HEK293 (cell line): ENCODE measurements at regions not wholly inside any gene's neighbourhood (a gene's known extent, or its start where the extent isn't known, plus 50 kb on each side); places are given as distances from the start of the nearest gene placed in this dataset.

ENCODE experiments used
- CTCF ChIA-PET: fragments of 350-600 bp; formaldehyde crosslinking; extraction: SDS; loops from one replicate; lab custom pipeline; 2021; ENCODE audit warnings: antibody characterized with exemption; lab: Yijun Ruan, JAX
- POLR2A ChIA-PET: fragments of 300-600 bp; formaldehyde crosslinking; extraction: SDS; loops from one replicate; lab custom pipeline; 2020; ENCODE audit warnings: antibody characterized with exemption, inconsistent platforms; lab: Yijun Ruan, JAX
- H3K27ac ChIP-seq: fragments of 200-500 bp; sonication (Bioruptor generic); 2 replicates; pipeline ENCODE4 v1.5.1; 2014; ENCODE audit warnings: low read depth, low read length, control low read depth, inconsistent platforms; ENCODE audit errors: extremely low read depth
- H3K36me3 ChIP-seq, 2 experiments: fragments of 200-500 bp in 1 of 2; sonication (Bioruptor generic) in 1 of 2; 1 replicate in 1 of 2; 2 replicates in 1 of 2; pipeline ENCODE4 v1.5.1; 2014 to 2017; ENCODE audit warnings: inconsistent platforms in 2 of 2, low read length in 2 of 2; ENCODE audit not compliant: control insufficient read depth in 2 of 2, insufficient read depth in 1 of 2
- H3K4me1 ChIP-seq: fragments of 200-500 bp; sonication (Bioruptor generic); 2 replicates; pipeline ENCODE4 v1.5.1; 2014; ENCODE audit warnings: mild to moderate bottlenecking, low read length, inconsistent platforms; ENCODE audit not compliant: control insufficient read depth, insufficient read depth
- H3K4me3 ChIP-seq: 2 replicates; pipeline ENCODE4 v1.5.1; 2011; ENCODE audit warnings: low read depth, mild to moderate bottlenecking, control low read depth, low read length, moderate library complexity
- H3K9me3 ChIP-seq: fragments of 200-500 bp; sonication (Bioruptor generic); 2 replicates; pipeline ENCODE4 v1.5.1; 2014; ENCODE audit warnings: low read depth, low read length, inconsistent platforms; ENCODE audit not compliant: control insufficient read depth, insufficient read depth
- BCL11A ChIP-seq: fragments of 450-650 bp; formaldehyde crosslinking; IDR thresholded peaks from 2 replicates; pipeline ENCODE4 v1.5.1; 2016; ENCODE audit warnings: low read depth, missing biosample characterization, missing genetic modification characterization
- EGR2 ChIP-seq: fragments of 450-650 bp; formaldehyde crosslinking; IDR thresholded peaks from 2 replicates; pipeline ENCODE4 v1.5.1; 2016; ENCODE audit warnings: low read depth, missing biosample characterization, missing genetic modification characterization
- FEZF1 ChIP-seq: fragments of 450-650 bp; formaldehyde crosslinking; IDR thresholded peaks from 2 replicates; pipeline ENCODE4 v1.5.1; 2016; ENCODE audit warnings: missing biosample characterization, missing genetic modification characterization
- GFI1B ChIP-seq: fragments of 450-650 bp; formaldehyde crosslinking; IDR thresholded peaks from 2 replicates; pipeline ENCODE4 v1.5.1; 2016; ENCODE audit warnings: missing biosample characterization, missing genetic modification characterization
- PRDM4 ChIP-seq: fragments of 450-650 bp; formaldehyde crosslinking; IDR thresholded peaks from 2 replicates; pipeline ENCODE4 v1.5.1; 2017; ENCODE audit warnings: missing biosample characterization, missing genetic modification characterization
- RBAK ChIP-seq: fragments of 450-650 bp; formaldehyde crosslinking; IDR thresholded peaks from 2 replicates; pipeline ENCODE4 v1.5.1; 2016; ENCODE audit warnings: missing biosample characterization, missing genetic modification characterization
- REST ChIP-seq: fragments of 450-650 bp; formaldehyde crosslinking; IDR thresholded peaks from 2 replicates; pipeline ENCODE4 v1.5.1; 2016; ENCODE audit warnings: missing biosample characterization, missing genetic modification characterization
- ZBTB17 ChIP-seq: fragments of 450-650 bp; formaldehyde crosslinking; IDR thresholded peaks from 2 replicates; pipeline ENCODE4 v1.5.1; 2016; ENCODE audit warnings: missing biosample characterization, missing genetic modification characterization
- ZNF169 ChIP-seq: fragments of 450-650 bp; formaldehyde crosslinking; IDR thresholded peaks from 2 replicates; pipeline ENCODE4 v1.5.1; 2016; ENCODE audit warnings: missing biosample characterization, missing genetic modification characterization
- ZNF2 ChIP-seq: fragments of 450-650 bp; formaldehyde crosslinking; IDR thresholded peaks from 2 replicates; pipeline ENCODE4 v1.5.1; 2016; ENCODE audit warnings: missing biosample characterization, missing genetic modification characterization
- ZNF311 ChIP-seq: fragments of 450-650 bp; formaldehyde crosslinking; IDR thresholded peaks from 2 replicates; pipeline ENCODE4 v1.5.1; 2017; ENCODE audit warnings: missing biosample characterization, missing genetic modification characterization, borderline replicate concordance
- ZNF335 ChIP-seq: fragments of 450-650 bp; formaldehyde crosslinking; conservative IDR thresholded peaks from 2 replicates; pipeline ENCODE4 v1.5.1; 2016; ENCODE audit warnings: missing biosample characterization, missing genetic modification characterization
- ZNF548 ChIP-seq: fragments of 450-650 bp; formaldehyde crosslinking; IDR thresholded peaks from 2 replicates; pipeline ENCODE4 v1.5.1; 2016; ENCODE audit warnings: missing biosample characterization, missing genetic modification characterization
- ZNF560 ChIP-seq: fragments of 450-650 bp; formaldehyde crosslinking; IDR thresholded peaks from 2 replicates; pipeline ENCODE4 v1.5.1; 2017; ENCODE audit warnings: missing biosample characterization, missing genetic modification characterization, borderline replicate concordance
- ZNF561 ChIP-seq: fragments of 450-650 bp; IDR thresholded peaks from 2 replicates; pipeline ENCODE4 v1.5.1; 2018; ENCODE audit warnings: missing biosample characterization, missing genetic modification characterization, borderline replicate concordance
- TF ChIP-seq, protein P1 (sequence below): IDR thresholded peaks from 2 replicates; pipeline ENCODE4 v1.6.1; 2011; ENCODE audit warnings: mild to moderate bottlenecking, low read depth, low read length, borderline replicate concordance
- TF ChIP-seq, protein P2 (sequence below): fragments of 450-650 bp; formaldehyde crosslinking; conservative IDR thresholded peaks from 2 replicates; pipeline ENCODE4 v1.5.1; 2016; ENCODE audit warnings: low read depth, missing biosample characterization, missing genetic modification characterization
- TF ChIP-seq, protein P3 (sequence below): fragments of 450-650 bp; formaldehyde crosslinking; IDR thresholded peaks from 2 replicates; pipeline ENCODE4 v1.5.1; 2016; ENCODE audit warnings: missing biosample characterization, missing genetic modification characterization
- TF ChIP-seq, protein P4 (sequence below): sonication (generic); formaldehyde crosslinking; IDR thresholded peaks from 2 replicates; pipeline ENCODE4 v1.8.1; 2022; ENCODE audit warnings: mild to moderate bottlenecking, moderate library complexity, missing genetic modification reagents
- TF ChIP-seq, protein P5 (sequence below): fragments of 450-650 bp; formaldehyde crosslinking; IDR thresholded peaks from 2 replicates; pipeline ENCODE4 v1.5.1; 2017; ENCODE audit warnings: missing biosample characterization, missing genetic modification characterization

DNA sequence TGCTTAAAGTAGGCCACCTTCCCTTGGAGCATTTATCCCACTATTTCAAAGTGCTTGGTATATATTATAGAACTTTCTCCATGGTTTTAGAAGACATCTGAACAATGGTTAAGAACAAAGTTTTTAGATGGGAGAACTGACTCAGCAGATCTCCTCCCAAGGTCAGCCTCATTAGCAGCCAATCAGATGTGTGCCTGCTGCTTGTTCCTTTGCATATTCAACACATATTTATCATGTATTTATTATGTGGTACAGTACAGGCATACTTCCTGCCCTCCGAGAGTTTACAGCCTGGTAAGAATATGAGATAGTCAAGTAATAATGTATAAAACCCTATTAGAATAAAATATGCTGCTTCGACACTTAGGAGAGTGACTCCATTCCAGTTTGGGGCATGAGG is 120.1 kb upstream of the NRP1 start (continued):
- TF ChIP-seq FEZF1 (tag by site-specific recombination) (no peak), GFI1B (tag by site-specific recombination) (no peak), ZNF169 (tag by site-specific recombination) (no peak), RBAK (tag by site-specific recombination) (no peak), ZNF561 (tag by site-specific recombination) (no peak)
- TF ChIP-seq, protein P1, sequence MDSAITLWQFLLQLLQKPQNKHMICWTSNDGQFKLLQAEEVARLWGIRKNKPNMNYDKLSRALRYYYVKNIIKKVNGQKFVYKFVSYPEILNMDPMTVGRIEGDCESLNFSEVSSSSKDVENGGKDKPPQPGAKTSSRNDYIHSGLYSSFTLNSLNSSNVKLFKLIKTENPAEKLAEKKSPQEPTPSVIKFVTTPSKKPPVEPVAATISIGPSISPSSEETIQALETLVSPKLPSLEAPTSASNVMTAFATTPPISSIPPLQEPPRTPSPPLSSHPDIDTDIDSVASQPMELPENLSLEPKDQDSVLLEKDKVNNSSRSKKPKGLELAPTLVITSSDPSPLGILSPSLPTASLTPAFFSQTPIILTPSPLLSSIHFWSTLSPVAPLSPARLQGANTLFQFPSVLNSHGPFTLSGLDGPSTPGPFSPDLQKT = no peak

DNA sequence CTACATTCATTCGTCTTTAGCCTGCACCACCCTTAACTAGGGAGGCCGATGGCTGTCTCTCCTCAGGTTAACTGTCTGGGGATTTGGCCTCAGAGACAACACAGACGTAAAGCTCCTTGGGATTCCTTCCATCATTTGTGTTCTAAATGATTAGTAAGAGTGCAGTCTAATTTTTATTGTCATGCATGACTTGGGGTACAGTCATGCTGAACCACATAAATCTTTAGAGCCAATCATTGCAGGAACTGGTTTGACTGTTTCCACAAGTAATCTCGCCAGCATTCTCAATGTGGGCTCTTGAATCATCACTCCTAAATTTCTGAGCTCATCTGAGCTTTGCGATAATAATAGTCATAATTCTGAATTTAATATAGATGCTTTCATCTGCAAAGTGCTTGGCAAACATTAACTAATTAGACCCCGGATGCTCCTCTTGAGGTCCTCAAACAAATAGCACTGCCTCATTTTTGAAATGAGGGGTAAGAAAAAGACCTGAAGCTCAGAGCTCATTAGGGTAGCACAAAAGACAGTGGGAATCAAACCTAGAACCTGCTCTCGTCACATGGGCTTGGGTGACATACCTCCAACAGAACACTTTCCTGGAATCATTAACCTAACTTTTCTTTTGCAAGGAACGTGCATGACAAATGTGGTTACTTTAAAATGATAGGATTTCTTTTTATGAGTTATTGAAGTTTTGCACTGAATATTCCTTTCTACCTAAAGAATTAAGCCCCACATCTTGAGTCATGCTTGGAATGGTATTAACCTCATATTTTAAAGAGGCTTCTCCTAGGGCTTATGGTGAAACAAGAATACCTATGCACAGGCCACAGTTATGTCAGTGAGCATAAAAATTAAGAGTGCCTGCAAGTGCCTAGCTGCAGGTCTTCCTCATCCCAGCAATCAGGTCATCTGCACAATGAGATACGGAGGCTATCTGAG is 118.9 kb upstream of the NRP1 start:
- no peak overlapping the region for H3K4me3 ChIP-seq
- no peaks in the 10 kb centered on the region for H3K4me1 ChIP-seq
- POLR2A ChIA-PET = no interaction called here
- H3K36me3 ChIP-seq = no peaks in the 10 kb centered on the region
- no peaks in the 10 kb centered on the region for H3K9me3 ChIP-seq
- H3K27ac ChIP-seq = no peak overlapping the region
- CTCF ChIA-PET = interaction anchor here (0.6 kb wide), 1 partner anchor 71 kb away, joined by 3 read pairs; no protein-coding TSS in a partner anchor
- TF ChIP-seq ZNF560 (no peak), ZNF2 (tag by site-specific recombination) (no peak), BCL11A (tag by site-specific recombination) (no peak), REST (no peak), RBAK (tag by site-specific recombination) (no peak), ZNF335 (no peak), EGR2 (tag by site-specific recombination) (no peak), ZNF548 (tag by site-specific recombination) (no peak), PRDM4 (tag by site-specific recombination) (no peak), ZNF311 (tag by site-specific recombination) (no peak), ZBTB17 (no peak)
- TF ChIP-seq, protein P2, sequence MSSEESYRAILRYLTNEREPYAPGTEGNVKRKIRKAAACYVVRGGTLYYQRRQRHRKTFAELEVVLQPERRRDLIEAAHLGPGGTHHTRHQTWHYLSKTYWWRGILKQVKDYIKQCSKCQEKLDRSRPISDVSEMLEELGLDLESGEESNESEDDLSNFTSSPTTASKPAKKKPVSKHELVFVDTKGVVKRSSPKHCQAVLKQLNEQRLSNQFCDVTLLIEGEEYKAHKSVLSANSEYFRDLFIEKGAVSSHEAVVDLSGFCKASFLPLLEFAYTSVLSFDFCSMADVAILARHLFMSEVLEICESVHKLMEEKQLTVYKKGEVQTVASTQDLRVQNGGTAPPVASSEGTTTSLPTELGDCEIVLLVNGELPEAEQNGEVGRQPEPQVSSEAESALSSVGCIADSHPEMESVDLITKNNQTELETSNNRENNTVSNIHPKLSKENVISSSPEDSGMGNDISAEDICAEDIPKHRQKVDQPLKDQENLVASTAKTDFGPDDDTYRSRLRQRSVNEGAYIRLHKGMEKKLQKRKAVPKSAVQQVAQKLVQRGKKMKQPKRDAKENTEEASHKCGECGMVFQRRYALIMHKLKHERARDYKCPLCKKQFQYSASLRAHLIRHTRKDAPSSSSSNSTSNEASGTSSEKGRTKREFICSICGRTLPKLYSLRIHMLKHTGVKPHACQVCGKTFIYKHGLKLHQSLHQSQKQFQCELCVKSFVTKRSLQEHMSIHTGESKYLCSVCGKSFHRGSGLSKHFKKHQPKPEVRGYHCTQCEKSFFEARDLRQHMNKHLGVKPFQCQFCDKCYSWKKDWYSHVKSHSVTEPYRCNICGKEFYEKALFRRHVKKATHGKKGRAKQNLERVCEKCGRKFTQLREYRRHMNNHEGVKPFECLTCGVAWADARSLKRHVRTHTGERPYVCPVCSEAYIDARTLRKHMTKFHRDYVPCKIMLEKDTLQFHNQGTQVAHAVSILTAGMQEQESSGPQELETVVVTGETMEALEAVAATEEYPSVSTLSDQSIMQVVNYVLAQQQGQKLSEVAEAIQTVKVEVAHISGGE (tag by site-specific recombination) = no peak
- TF ChIP-seq, protein P3, sequence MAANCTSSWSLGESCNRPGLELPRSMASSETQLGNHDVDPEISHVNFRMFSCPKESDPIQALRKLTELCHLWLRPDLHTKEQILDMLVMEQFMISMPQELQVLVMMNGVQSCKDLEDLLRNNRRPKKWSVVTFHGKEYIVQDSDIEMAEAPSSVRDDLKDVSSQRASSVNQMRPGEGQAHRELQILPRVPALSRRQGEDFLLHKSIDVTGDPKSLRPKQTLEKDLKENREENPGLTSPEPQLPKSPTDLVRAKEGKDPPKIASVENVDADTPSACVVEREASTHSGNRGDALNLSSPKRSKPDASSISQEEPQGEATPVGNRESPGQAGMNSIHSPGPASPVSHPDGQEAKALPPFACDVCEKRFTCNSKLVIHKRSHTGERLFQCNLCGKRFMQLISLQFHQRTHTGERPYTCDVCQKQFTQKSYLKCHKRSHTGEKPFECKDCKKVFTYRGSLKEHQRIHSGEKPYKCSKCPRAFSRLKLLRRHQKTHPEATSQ (tag by site-specific recombination) = no peak
- TF ChIP-seq, protein P4, sequence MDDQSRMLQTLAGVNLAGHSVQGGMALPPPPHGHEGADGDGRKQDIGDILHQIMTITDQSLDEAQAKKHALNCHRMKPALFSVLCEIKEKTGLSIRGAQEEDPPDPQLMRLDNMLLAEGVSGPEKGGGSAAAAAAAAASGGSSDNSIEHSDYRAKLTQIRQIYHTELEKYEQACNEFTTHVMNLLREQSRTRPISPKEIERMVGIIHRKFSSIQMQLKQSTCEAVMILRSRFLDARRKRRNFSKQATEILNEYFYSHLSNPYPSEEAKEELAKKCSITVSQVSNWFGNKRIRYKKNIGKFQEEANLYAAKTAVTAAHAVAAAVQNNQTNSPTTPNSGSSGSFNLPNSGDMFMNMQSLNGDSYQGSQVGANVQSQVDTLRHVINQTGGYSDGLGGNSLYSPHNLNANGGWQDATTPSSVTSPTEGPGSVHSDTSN (CRISPR knock-in tag) = no peak
- TF ChIP-seq, protein P5, sequence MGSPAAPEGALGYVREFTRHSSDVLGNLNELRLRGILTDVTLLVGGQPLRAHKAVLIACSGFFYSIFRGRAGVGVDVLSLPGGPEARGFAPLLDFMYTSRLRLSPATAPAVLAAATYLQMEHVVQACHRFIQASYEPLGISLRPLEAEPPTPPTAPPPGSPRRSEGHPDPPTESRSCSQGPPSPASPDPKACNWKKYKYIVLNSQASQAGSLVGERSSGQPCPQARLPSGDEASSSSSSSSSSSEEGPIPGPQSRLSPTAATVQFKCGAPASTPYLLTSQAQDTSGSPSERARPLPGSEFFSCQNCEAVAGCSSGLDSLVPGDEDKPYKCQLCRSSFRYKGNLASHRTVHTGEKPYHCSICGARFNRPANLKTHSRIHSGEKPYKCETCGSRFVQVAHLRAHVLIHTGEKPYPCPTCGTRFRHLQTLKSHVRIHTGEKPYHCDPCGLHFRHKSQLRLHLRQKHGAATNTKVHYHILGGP (tag by site-specific recombination) = no peak
